HepG2 (cell line): ENCODE measurements at regions not wholly inside any gene's neighbourhood (a gene's known extent, or its start where the extent isn't known, plus 50 kb on each side); places are given as distances from the start of the nearest gene placed in this dataset.

ENCODE experiments used
- ATAC-seq: fragments of 200-7000 bp; cut with Tn5 transposase; 3 replicates; pipeline ENCODE4 v1.9.1; 2020; ENCODE audit warnings: mild to moderate bottlenecking, moderate library complexity
- BruUV-seq: library from RNA; stranded (reverse); fragments of 400-500 nt; replicated peaks from 2 replicates; lab custom pipeline; 2021; lab: Mats Ljungman, UMichigan
- CTCF ChIA-PET: fragments of 300-600 bp; formaldehyde crosslinking; extraction: SDS; loops from one replicate; lab custom pipeline; 2021; ENCODE audit warnings: low total read pairs, inconsistent platforms, low intra/inter-chr PET ratio; lab: Yijun Ruan, JAX
- POLR2A ChIA-PET: fragments of 350-600 bp; sonication (Branson Sonifier 250); formaldehyde crosslinking; loops from one replicate; lab custom pipeline; 2020; ENCODE audit warnings: antibody characterized with exemption, inconsistent platforms; lab: Yijun Ruan, JAX
- DNase-seq: peaks from one replicate; pipeline ENCODE4 v3.0.0-alpha.2; 2015; ENCODE audit warnings: low spot score
- FAIRE-seq: peaks from 3 replicates; lab custom pipeline; 2011; peaks lifted over from hg19 to GRCh38; lab: Jason Lieb, UNC
- H2AFZ ChIP-seq: one replicate; pipeline ENCODE4 v1.6.1; 2011; ENCODE audit warnings: low read length, inconsistent platforms
- H3K27ac ChIP-seq: fragments of 300-600 bp; 3 replicates; pipeline ENCODE4 v1.8.0; 2011; ENCODE audit warnings: mixed run types, mild to moderate bottlenecking, mixed read lengths, low read length, inconsistent platforms; ENCODE audit not compliant: insufficient read depth; ENCODE audit errors: extremely low read length
- H3K27me3 ChIP-seq, 2 experiments: fragments of 200-600 bp in 1 of 2; 2 replicates in 1 of 2; 3 replicates in 1 of 2; pipeline versions ENCODE4 v1.6.0 to v1.8.0; 2011; ENCODE audit warnings: low read length in 2 of 2, mild to moderate bottlenecking in 2 of 2, moderate library complexity in 2 of 2, inconsistent platforms in 1 of 2; ENCODE audit not compliant: insufficient read depth in 2 of 2, control insufficient read depth in 1 of 2
- H3K36me3 ChIP-seq, 2 experiments: fragments of 200-600 bp in 1 of 2; replicated peaks in 1 of 2; 2 replicates in 1 of 2; 3 replicates in 1 of 2; pipeline versions ENCODE4 v1.5.1 to v1.8.0; 2011; ENCODE audit warnings: low read length in 2 of 2, inconsistent platforms in 1 of 2; ENCODE audit not compliant: insufficient read depth in 2 of 2, control insufficient read depth in 1 of 2
- H3K4me1 ChIP-seq: 2 replicates; pipeline ENCODE4 v1.5.1; 2012; ENCODE audit warnings: low read length, inconsistent platforms; ENCODE audit not compliant: insufficient read depth
- H3K4me2 ChIP-seq: 2 replicates; pipeline ENCODE4 v1.6.0; 2011; ENCODE audit warnings: low read depth, low read length, inconsistent platforms
- H3K4me3 ChIP-seq, 3 experiments: fragments of 200-600 bp in 1 of 3; sonication (generic), shearing (Covaris generic) in 1 of 3; replicated peaks in 1 of 3; 2 replicates each; pipeline ENCODE4 v1.5.1; 2011 to 2016; ENCODE audit warnings: low read length in 3 of 3, inconsistent platforms in 2 of 3, low read depth in 2 of 3, mild to moderate bottlenecking in 2 of 3, control low read depth in 1 of 3, mixed read lengths in 1 of 3; ENCODE audit not compliant: insufficient read depth in 1 of 3
- H3K79me2 ChIP-seq: one replicate; pipeline ENCODE4 v1.6.1; 2011; ENCODE audit warnings: low read length, inconsistent platforms; ENCODE audit not compliant: insufficient read depth
- H3K9ac ChIP-seq: 2 replicates; pipeline ENCODE4 v1.6.0; 2011; ENCODE audit warnings: mild to moderate bottlenecking, low read depth, low read length, inconsistent platforms; ENCODE audit not compliant: insufficient read depth
- H3K9me3 ChIP-seq: 2 replicates; pipeline ENCODE4 v1.5.1; 2012; ENCODE audit warnings: mild to moderate bottlenecking, low read length
- H4K20me1 ChIP-seq: 2 replicates; pipeline ENCODE4 v1.6.0; 2011; ENCODE audit warnings: inconsistent platforms, mild to moderate bottlenecking, low read length, moderate library complexity; ENCODE audit not compliant: insufficient read depth
- ATF2 ChIP-seq: sonication (generic); formaldehyde crosslinking; IDR thresholded peaks from 2 replicates; pipeline ENCODE4 v1.4.0; 2020; ENCODE audit warnings: missing genetic modification reagents
- BHLHE40 ChIP-seq: IDR thresholded peaks from 2 replicates; pipeline ENCODE4 v1.6.1; 2011; ENCODE audit warnings: low read length, improper control_type of control experiment
- FOXA1 ChIP-seq, 2 experiments: fragments of 450-650 bp in 1 of 2; sonication (generic) in 1 of 2; formaldehyde crosslinking in 1 of 2; IDR thresholded peaks; 2 replicates each; pipeline versions ENCODE4 v1.4.0 to v1.6.1; 2016 to 2020; ENCODE audit warnings: missing genetic modification reagents in 1 of 2
- GABPA ChIP-seq, 2 experiments: IDR thresholded peaks; 2 replicates each; pipeline ENCODE4 v1.6.1; 2011 to 2016; ENCODE audit warnings: low read depth in 2 of 2, low read length in 1 of 2, missing biosample characterization in 1 of 2, missing genetic modification characterization in 1 of 2
- NONO ChIP-seq, 2 experiments: fragments of 450-650 bp in 1 of 2; sonication (generic) in 1 of 2; formaldehyde crosslinking in 1 of 2; IDR thresholded peaks in 1 of 2; conservative IDR thresholded peaks in 1 of 2; 2 replicates each; pipeline versions ENCODE4 v1.6.1 to v1.8.0; 2017 to 2022; ENCODE audit warnings: mild to moderate bottlenecking in 1 of 2, missing genetic modification reagents in 1 of 2, moderate library complexity in 1 of 2
- ZBED4 ChIP-seq: sonication (generic); formaldehyde crosslinking; IDR thresholded peaks from 2 replicates; pipeline ENCODE4 v1.4.0; 2020; ENCODE audit warnings: missing genetic modification reagents, borderline replicate concordance
- whole genome bisulfite sequencing: methylation state at CpG from one replicate; pipeline ENCODE4 v1.1.6; 2017; ENCODE audit warnings: low lambda C conversion rate; 5-methylcytosine and 5-hydroxymethylcytosine counted together
- in situ Hi-C: cut with HindIII; loops from 2 replicates; pipeline ENCODE4 v1.10.0; 2017; ENCODE audit warnings: low pct_unique_long_range_greater_than_20kb; ENCODE audit not compliant: extremely low pct_ligation_motif_present
- intact Hi-C: fragments of 100-400 bp; cut with micrococcal nuclease; formaldehyde crosslinking; loops from one replicate; pipeline ENCODE4 v1.10.0; 2022; ENCODE audit not compliant: unreplicated experiment

- POLR2A ChIA-PET, result no interaction called here
- Histone ChIP-seq H3K4me3 (no peak overlapping the region), H3K36me3 (no peaks in the 10 kb centered on the region), H3K4me1 (no peaks in the 10 kb centered on the region), H2AFZ (no peak overlapping the region), H3K27ac (no peak overlapping the region), H3K9me3 (peaks cover 61% of the 10 kb centered on the region), H3K27me3 (no peaks in the 10 kb centered on the region; a peak in 1 of 5 replicates), H4K20me1 (no peaks in the 10 kb centered on the region), H3K9ac (no peak overlapping the region), H3K79me2 (no peaks in the 10 kb centered on the region), H3K4me2 (no peak overlapping the region)
- intact Hi-C loops (no loop called here), in situ Hi-C loops (no loop called here)
- ATAC-seq, result no peak
- BruUV-seq, result no TSS peak
- 1% methylated on average over 5 of the region's 5 CpGs for WGBS
- DNase-seq, result peak; percentile 29
- CTCF ChIA-PET, result no interaction called here
- FAIRE-seq, result no peak
- TF ChIP-seq BHLHE40 (peak; percentile 32; the same call in 1 of the 2 replicates), ATF2 (CRISPR knock-in tag) (no peak)
Observed at GRCh38 chr10:105585753-105586152, 944.7 kb downstream of the SORCS3 start.

- Histone ChIP-seq H3K79me2 (no peaks in the 10 kb centered on the region), H3K4me1 (no peaks in the 10 kb centered on the region), H3K4me3 (no peak overlapping the region), H3K27ac (no peak overlapping the region), H3K9ac (no peak overlapping the region), H2AFZ (no peak overlapping the region), H3K27me3 (no peaks in the 10 kb centered on the region; a peak in 1 of 5 replicates), H3K4me2 (no peak overlapping the region), H3K9me3 (peaks cover 66% of the 10 kb centered on the region), H3K36me3 (no peaks in the 10 kb centered on the region), H4K20me1 (no peaks in the 10 kb centered on the region)
- TF ChIP-seq GABPA (IDR thresholded peaks at IDR 0.05; ENCODE audit: low read depth, low read length) (no peak), GABPA (CRISPR knock-in tag; IDR thresholded peaks at IDR 0.05; ENCODE audit: low read depth) (no peak), ZBED4 (CRISPR knock-in tag) (no peak), FOXA1 (IDR thresholded peaks at IDR 0.05) (no peak), FOXA1 (CRISPR knock-in tag; IDR thresholded peaks at IDR 0.05) (no peak), NONO (IDR thresholded peaks at IDR 0.05) (no peak), NONO (CRISPR knock-in tag; conservative IDR thresholded peaks at IDR 0.05) (no peak)
- CTCF ChIA-PET, result no interaction called here
- no peak for FAIRE-seq
- DNase-seq, result no peak
- ATAC-seq, result no peak
- POLR2A ChIA-PET, result no interaction called here
- no TSS peak for BruUV-seq
- in situ Hi-C loops (no loop called here), intact Hi-C loops (no loop called here)
Observed at GRCh38 chr10:105585171-105585570, 944.1 kb downstream of the SORCS3 start.
